GM10266 (cell line): ENCODE measurements at regions not wholly inside any gene's neighbourhood (a gene's known extent, or its start where the extent isn't known, plus 50 kb on each side); places are given as distances from the start of the nearest gene placed in this dataset.
"Not testable (repeated sequence)": the region's sequence is repeated elsewhere in the genome, so short reads cannot be mapped to it uniquely, and the experiment has no call there.

ENCODE experiments used
- DNase-seq: peaks from one replicate; pipeline ENCODE4 v3.0.0; 2012; ENCODE audit errors: extremely low spot score
- CTCF ChIP-seq: IDR thresholded peaks from 2 replicates; pipeline ENCODE4 v1.5.1; 2012; ENCODE audit warnings: mild to moderate bottlenecking, low read depth; ENCODE audit not compliant: control insufficient read depth, insufficient read depth; ENCODE audit errors: missing control alignments

DNA sequence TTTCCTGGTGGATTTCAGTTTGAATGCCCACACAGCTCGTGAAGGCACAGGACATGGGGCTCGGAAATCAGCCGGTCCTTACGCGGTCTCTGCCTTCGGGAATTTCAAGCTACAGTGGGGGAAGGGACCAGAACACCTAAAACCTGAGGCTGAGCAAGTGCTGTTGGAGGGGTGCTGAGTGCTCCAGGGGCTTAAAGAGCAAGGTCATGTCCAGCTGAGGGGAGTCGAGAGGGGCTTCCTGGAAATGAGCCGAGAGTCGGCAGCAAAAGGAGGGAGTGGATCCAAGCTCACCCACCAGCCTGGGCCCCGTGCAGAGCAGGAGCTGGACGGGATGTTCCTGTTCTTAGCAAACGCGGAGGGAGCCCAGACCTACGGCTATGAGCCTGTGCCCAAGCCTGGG is 73.2 kb upstream of the RPL38 start:
- DNase-seq: no peak
- TF ChIP-seq CTCF: no peak

GRCh38 chr17:74130841-74131240 is 72.6 kb upstream of the RPL38 start:
- TF ChIP-seq CTCF: no peak
- no peak for DNase-seq

GRCh38 chr17:74132354-74132753 is 71.1 kb upstream of the RPL38 start:
- DNase-seq: no peak
- no peak for TF ChIP-seq CTCF

GRCh38 chr17:74133740-74134139 is 69.7 kb upstream of the RPL38 start:
- TF ChIP-seq CTCF: no peak
- DNase-seq: no peak

GRCh38 chr17:74134234-74134633 is 69.2 kb upstream of the RPL38 start:
- DNase-seq: not testable (repeated sequence)

DNA sequence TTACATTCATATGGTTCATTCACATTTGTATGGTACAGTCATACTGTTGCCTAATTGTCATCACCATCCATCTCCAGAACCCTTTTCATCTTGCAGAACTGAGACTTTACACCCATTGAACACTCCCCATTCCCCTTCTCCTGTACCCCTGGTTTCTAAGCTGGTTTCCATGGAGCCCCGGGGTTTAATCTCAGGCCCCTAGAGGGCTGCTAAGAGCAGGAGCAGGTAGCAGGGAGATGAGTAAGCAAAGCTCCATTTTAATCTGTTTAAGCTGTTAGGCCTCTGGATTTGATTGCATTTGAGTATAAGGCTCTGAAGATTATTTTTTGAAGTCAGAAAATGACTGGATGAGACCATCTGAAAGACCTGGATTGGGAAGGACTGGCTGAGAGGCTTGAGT is 68.5 kb upstream of the RPL38 start:
- no peak for TF ChIP-seq CTCF
- no peak for DNase-seq

DNA sequence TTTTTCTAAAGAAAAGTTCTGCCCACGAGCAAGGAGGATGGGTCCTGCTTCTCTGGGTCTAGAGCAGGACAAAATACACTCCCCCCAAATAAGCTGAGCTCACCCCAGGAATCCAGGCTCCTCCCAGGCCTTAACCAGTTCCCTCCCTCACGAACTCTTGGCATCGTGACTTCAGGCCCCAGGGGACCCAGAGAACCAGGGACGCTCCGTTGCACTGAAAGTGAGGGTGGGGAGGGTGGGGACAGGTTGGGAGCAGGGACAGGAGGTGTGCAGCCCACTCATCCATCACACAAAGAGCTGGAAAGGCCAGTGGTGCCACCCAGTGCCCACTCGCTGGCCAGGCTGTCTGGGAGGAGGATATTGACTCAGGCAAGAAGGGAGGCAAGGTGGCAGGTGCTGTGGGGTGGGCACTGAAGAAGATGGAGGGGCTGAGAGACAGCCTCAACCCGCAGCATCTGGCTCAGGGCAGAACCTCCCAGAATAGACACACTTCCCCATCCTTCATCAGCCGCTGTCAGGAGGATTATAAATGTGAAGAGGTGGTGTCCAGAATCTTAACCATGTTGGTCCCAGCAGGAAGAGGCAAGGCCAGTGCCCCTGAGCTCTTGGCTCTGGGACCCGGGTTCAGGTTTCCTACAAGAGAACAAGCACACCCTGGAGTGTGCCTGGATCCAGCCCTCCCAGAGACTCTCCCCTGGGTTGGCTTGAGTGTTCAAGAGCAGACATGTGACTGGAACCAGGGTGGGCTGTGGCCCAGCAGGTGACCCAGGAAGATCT is 67.9 kb upstream of the RPL38 start:
- no peak for DNase-seq
- TF ChIP-seq CTCF: no peak

- no peak for DNase-seq
- TF ChIP-seq CTCF: no peak
Measured at GRCh38 chr17:74137416-74137815, 66.1 kb upstream of the RPL38 start.
